Neural cell (in vitro differentiated cells): ENCODE measurements at regions not wholly inside any gene's neighbourhood (a gene's known extent, or its start where the extent isn't known, plus 50 kb on each side); places are given as distances from the start of the nearest gene placed in this dataset.

Source experiments
- H2AFZ ChIP-seq: fragments of 200-600, 300-800 bp; sonication (generic), shearing (Covaris generic); 2 replicates; pipeline ENCODE4 v1.6.0; 2014; ENCODE audit warnings: low read depth, mild to moderate bottlenecking, antibody characterized with exemption, low read length, moderate library complexity
- H3F3A ChIP-seq: fragments of 200-600 bp; shearing (Covaris generic); 2 replicates; pipeline ENCODE4 v1.6.1; 2016; ENCODE audit warnings: mild to moderate bottlenecking, moderate library complexity, mixed read lengths, antibody characterized with exemption, low read length; ENCODE audit not compliant: insufficient read depth, poor library complexity, severe bottlenecking
- H3K27ac ChIP-seq: fragments of 200-600, 300-800 bp; sonication (generic), shearing (Covaris generic); 2 replicates; pipeline ENCODE4 v1.5.1; 2014; ENCODE audit warnings: mild to moderate bottlenecking, low read length, moderate library complexity
- H3K27me3 ChIP-seq: fragments of 300-800, 200-600 bp; sonication (generic), shearing (Covaris generic); 2 replicates; pipeline ENCODE4 v1.6.0; 2014; ENCODE audit warnings: mild to moderate bottlenecking, low read depth, low read length, moderate library complexity; ENCODE audit not compliant: insufficient read depth
- H3K36me3 ChIP-seq: fragments of 300-800, 200-600 bp; sonication (generic), shearing (Covaris generic); 2 replicates; pipeline ENCODE4 v1.5.1; 2014; ENCODE audit warnings: mild to moderate bottlenecking, antibody characterized with exemption, low read length, moderate library complexity; ENCODE audit not compliant: insufficient read depth
- H3K4me2 ChIP-seq: fragments of 300-800, 200-600 bp; sonication (generic), shearing (Covaris generic); 2 replicates; pipeline ENCODE4 v1.6.0; 2014; ENCODE audit warnings: mild to moderate bottlenecking, low read length
- H3K4me3 ChIP-seq: fragments of 300-800, 200-600 bp; sonication (generic), shearing (Covaris generic); 2 replicates; pipeline ENCODE4 v1.5.1; 2014; ENCODE audit warnings: mild to moderate bottlenecking, low read length, moderate library complexity
- H3K79me2 ChIP-seq: fragments of 200-600 bp; shearing (Covaris generic); replicated peaks from 2 replicates; pipeline ENCODE4 v1.6.0; 2014; ENCODE audit warnings: mild to moderate bottlenecking, low read length, moderate library complexity; ENCODE audit not compliant: insufficient read depth
- H3K9ac ChIP-seq: fragments of 300-800, 200-600 bp; sonication (generic), shearing (Covaris generic); 2 replicates; pipeline ENCODE4 v1.6.1; 2016; ENCODE audit warnings: mild to moderate bottlenecking, low read length, mixed read lengths
- H3K9me2 ChIP-seq: fragments of 200-600 bp; shearing (Covaris generic); 2 replicates; pipeline ENCODE4 v1.6.1; 2016; ENCODE audit warnings: mild to moderate bottlenecking, low read length, mixed read lengths; ENCODE audit not compliant: insufficient read depth
- H3K9me3 ChIP-seq: fragments of 200-600, 300-800 bp; sonication (generic), shearing (Covaris generic); 2 replicates; pipeline ENCODE4 v1.6.1; 2016; ENCODE audit warnings: mild to moderate bottlenecking, mixed run types, low read length, moderate library complexity, mixed read lengths
- H4K20me1 ChIP-seq: fragments of 200-600 bp; shearing (Covaris generic); 2 replicates; pipeline ENCODE4 v1.6.1; 2016; ENCODE audit warnings: mild to moderate bottlenecking, mixed run types; ENCODE audit not compliant: insufficient read depth
- CTCF ChIP-seq: fragments of 450-650 bp; IDR thresholded peaks from 2 replicates; pipeline ENCODE4 v1.5.1; 2014; ENCODE audit warnings: antibody characterized with exemption, mild to moderate bottlenecking, moderate library complexity; ENCODE audit not compliant: poor library complexity, severe bottlenecking
- EP300 ChIP-seq: fragments of 450-650 bp; conservative IDR thresholded peaks from 2 replicates; pipeline ENCODE4 v1.6.1; 2014; ENCODE audit warnings: antibody characterized with exemption, mild to moderate bottlenecking, moderate library complexity; ENCODE audit not compliant: poor library complexity, severe bottlenecking
- EZH2 ChIP-seq: fragments of 200-600, 300-800 bp; shearing (Covaris generic), sonication (generic); IDR thresholded peaks from 2 replicates; pipeline ENCODE4 v1.6.1; 2014; ENCODE audit warnings: antibody characterized with exemption, low read length, borderline replicate concordance, mild to moderate bottlenecking; ENCODE audit not compliant: insufficient read depth, poor library complexity, severe bottlenecking
- MXI1 ChIP-seq: fragments of 450-650 bp; conservative IDR thresholded peaks from 2 replicates; pipeline ENCODE4 v1.6.1; 2014; ENCODE audit warnings: antibody characterized with exemption, mild to moderate bottlenecking; ENCODE audit not compliant: poor library complexity, severe bottlenecking
- POLR2AphosphoS5 ChIP-seq: IDR thresholded peaks from 2 replicates; pipeline ENCODE4 v1.6.1; 2012
- RAD21 ChIP-seq: fragments of 450-650 bp; conservative IDR thresholded peaks from 2 replicates; pipeline ENCODE4 v1.6.1; 2014; ENCODE audit warnings: antibody characterized with exemption, mild to moderate bottlenecking, moderate library complexity
- REST ChIP-seq: IDR thresholded peaks from 2 replicates; pipeline ENCODE4 v1.6.1; 2012; ENCODE audit warnings: borderline replicate concordance
- SMC3 ChIP-seq: fragments of 450-650 bp; conservative IDR thresholded peaks from 2 replicates; pipeline ENCODE4 v1.6.1; 2014; ENCODE audit warnings: antibody characterized with exemption, mild to moderate bottlenecking, moderate library complexity; ENCODE audit not compliant: poor library complexity
- TAF1 ChIP-seq: IDR thresholded peaks from 2 replicates; pipeline ENCODE4 v1.6.1; 2012; ENCODE audit warnings: low read depth

GRCh38 chr2:235134420-235134819 lies 182.6 kb downstream of the SH3BP4 start:
- Histone ChIP-seq H3K9ac (no peak overlapping the region), H3K27ac (no peak overlapping the region), H3K79me2 (no peaks in the 10 kb centered on the region), H4K20me1 (no peaks in the 10 kb centered on the region), H3K36me3 (no peaks in the 10 kb centered on the region), H3K27me3 (no peaks in the 10 kb centered on the region), H3K4me2 (no peak overlapping the region), H2AFZ (no peak overlapping the region), H3K4me3 (no peak overlapping the region), H3F3A (no peaks in the 10 kb centered on the region), H3K9me3 (no peaks in the 10 kb centered on the region), H3K9me2 (no peaks in the 10 kb centered on the region)
- no peak for TF ChIP-seq RAD21
- no peak for TF ChIP-seq SMC3
- no peak for TF ChIP-seq REST
- no peak for TF ChIP-seq TAF1
- no peak for TF ChIP-seq EZH2
- TF ChIP-seq EP300, result no peak
- TF ChIP-seq CTCF, result no peak
- no peak for TF ChIP-seq MXI1
- no peak for TF ChIP-seq POLR2AphosphoS5

GRCh38 chr2:235135195-235135965 lies 183.6 kb downstream of the SH3BP4 start:
- Histone ChIP-seq H3K27ac (no peak overlapping the region), H4K20me1 (no peaks in the 10 kb centered on the region)

More at GRCh38 chr2:235135195-235135965, 183.6 kb downstream of the SH3BP4 start:
- no peak for TF ChIP-seq POLR2AphosphoS5
- TF ChIP-seq EP300, result no peak
- TF ChIP-seq EZH2, result no peak
- TF ChIP-seq CTCF, result no peak
- no peak for TF ChIP-seq REST
- TF ChIP-seq MXI1, result no peak
- TF ChIP-seq SMC3, result no peak
- TF ChIP-seq TAF1, result no peak
- TF ChIP-seq RAD21, result no peak
- H3K4me3 ChIP-seq, result no peak overlapping the region
- no peaks in the 10 kb centered on the region for H3K9me3 ChIP-seq
- H2AFZ ChIP-seq, result no peak overlapping the region
- H3K9ac ChIP-seq, result no peak overlapping the region
- no peaks in the 10 kb centered on the region for H3K36me3 ChIP-seq
- H3K79me2 ChIP-seq, result no peaks in the 10 kb centered on the region
- H3K27me3 ChIP-seq, result no peaks in the 10 kb centered on the region
- no peaks in the 10 kb centered on the region for H3F3A ChIP-seq
- no peaks in the 10 kb centered on the region for H3K9me2 ChIP-seq
- H3K4me2 ChIP-seq, result no peak overlapping the region
